Bone marrow (tissue), 2 donors: ENCODE measurements at regions not wholly inside any gene's neighbourhood (a gene's known extent, or its start where the extent isn't known, plus 50 kb on each side); places are given as distances from the start of the nearest gene placed in this dataset.

Source experiments
- DNase-seq, 2 donors: peaks; one replicate each; lab custom pipeline; 2025; lab: John Stamatoyannopoulos, UW

- DNase-seq, result no peak
These were observed 66.3 kb upstream of the SLC6A6 start for GRCh38 chr3:14335774-14336748.

GRCh38 chr3:14336749-14337598 lies 65.4 kb upstream of the SLC6A6 start:
- no peak for DNase-seq

DNA sequence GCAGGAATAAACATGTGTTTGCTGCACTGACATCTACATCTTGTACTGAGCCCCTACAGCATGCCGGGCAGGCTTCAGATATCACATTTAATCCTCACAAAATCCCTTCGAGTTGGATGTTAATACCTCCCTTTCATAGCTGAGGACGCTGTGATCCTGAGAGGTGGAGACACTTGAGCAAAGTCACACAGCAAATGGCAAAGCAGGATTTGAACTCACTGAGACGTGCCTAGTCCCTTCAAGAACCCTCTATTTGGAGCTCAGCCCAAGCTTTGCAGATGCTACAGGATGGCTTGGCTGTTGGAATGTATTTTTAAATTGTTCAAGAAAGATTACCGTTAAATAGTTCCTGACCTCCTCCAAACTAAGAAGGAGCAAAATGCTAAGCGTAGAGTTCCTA lies 64.6 kb upstream of the SLC6A6 start:
- no peak for DNase-seq

DNA sequence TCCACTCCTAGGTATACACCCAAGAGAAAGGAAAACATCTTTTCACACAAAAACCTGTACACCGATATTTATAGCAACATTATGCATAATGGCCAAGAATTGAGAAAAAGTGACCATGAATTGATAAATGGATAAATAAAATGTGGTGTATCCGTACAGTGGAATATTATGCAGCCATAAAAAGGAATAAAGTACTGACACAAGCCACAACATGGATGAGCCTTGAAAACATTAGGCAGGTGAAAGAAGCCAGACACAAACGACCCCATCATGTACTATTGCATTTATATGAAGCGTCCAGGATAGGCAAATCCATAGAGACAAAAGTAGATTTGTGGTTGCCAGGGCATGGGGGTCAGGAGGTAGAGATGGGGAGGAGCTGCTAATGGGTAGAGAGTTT lies 64.2 kb upstream of the SLC6A6 start:
- no peak for DNase-seq

DNA sequence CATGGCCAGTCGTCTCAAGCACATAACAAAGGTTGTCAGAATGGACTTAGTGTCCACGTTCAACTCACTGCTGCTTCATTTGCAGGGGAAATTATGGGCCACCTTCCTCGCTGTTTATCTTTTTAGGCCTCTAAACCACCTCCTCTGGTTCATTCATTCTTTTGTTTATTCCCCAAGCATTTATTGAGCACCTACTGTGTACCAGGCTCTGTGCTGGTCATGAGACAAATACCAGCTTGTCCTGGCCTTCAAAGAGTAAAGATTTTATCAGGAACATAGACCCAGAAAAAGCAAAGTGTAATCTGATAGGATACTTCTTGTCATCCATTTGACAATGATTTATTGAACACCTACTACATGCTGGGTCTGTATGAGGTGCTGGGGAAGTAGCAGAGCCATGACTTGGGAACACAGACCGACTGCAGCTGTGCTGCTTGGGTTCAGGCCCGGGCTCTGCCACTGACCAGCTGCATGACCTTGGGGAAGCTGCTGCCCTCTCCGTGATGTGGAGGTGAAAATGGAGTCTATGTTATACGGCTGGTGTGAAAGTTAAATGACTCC lies 63.4 kb upstream of the SLC6A6 start:
- DNase-seq, result no peak

- DNase-seq, result no peak
These were observed 61.3 kb upstream of the SLC6A6 start for GRCh38 chr3:14340960-14341708.

- DNase-seq, result no peak
These were observed 58.9 kb upstream of the SLC6A6 start for GRCh38 chr3:14343338-14344112.

- DNase-seq, result no peak
These were observed 58.1 kb upstream of the SLC6A6 start for GRCh38 chr3:14344351-14344750.

- no peak for DNase-seq
These were observed 56.8 kb upstream of the SLC6A6 start for GRCh38 chr3:14345496-14346150.

DNA sequence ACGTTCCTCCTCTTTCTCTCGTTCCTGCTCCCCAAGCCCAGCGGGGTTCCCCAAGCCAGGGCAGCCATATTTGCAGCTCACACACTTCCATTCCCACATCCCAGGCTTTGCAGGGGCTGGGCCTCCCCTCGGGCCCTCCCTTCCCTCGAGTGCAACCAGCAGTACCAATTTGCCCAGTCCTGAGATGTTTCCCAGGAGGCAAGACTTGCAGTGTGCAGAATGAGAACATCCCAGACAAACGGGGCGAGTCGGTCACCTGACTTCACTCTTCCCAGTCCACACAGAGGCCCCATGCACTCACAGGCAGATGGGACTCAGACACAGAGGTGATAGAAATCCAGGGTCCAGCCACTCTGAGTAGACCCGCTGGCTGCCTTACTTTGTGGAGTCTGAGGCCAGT lies 56.2 kb upstream of the SLC6A6 start:
- no peak for DNase-seq

DNA sequence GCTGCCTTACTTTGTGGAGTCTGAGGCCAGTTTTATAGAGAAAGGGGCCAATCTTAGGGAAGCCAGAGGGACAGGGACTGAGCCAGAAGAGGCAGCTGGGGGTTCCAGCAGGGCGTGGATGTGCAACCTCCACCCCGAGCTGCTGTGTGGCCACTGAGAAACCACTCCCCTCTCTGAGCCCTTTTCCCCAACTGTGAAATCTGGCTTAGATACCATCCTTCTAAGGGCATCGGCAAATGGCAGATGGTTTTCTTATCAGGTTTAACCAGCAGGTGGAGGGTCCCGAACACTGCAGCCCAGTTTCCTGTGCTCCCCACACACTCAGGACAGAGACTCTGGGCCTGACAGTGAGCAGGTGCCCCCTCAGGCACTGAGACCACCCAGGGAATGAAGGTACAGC lies 55.8 kb upstream of the SLC6A6 start:
- no peak for DNase-seq

GRCh38 chr3:14347110-14347509 lies 55.3 kb upstream of the SLC6A6 start:
- DNase-seq, result no peak

- DNase-seq, result no peak
These were observed 50.8 kb upstream of the SLC6A6 start for GRCh38 chr3:14351617-14352001.

DNA sequence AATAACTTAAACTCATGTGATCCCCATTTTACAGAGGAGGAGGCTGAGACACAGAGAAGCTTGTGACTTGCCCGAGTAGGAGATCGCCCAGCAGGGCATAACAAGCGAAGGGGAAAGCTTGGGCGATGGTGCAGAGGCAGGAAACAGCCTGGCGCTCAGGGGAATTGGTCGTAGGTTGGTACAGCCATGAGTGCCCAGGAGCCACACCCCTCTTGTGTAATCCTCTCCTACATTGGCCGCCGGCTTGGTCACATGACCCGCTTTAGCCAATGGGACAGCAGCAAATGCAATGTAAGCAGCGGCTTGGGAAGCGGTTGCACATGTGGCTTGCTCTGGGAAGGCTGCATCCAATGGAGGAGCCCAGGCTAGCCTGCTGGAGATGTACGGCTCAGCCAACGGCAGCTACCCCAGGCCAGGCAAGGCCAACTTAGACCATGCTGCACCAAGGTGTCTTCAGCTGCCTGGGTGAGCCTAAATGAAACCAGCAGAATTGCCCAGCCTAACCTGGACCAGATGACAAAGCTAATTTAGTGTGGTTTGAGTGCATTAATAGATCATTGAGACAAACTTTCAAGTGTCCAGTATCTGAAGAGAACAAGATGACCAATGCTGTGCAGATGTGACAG lies 50.3 kb upstream of the SLC6A6 start:
- DNase-seq, result no peak
